ENCODE measurements at regions not wholly inside any gene's neighbourhood (a gene's known extent, or its start where the extent isn't known, plus 50 kb on each side); places are given as distances from the start of the nearest gene placed in this dataset.

GRCh38 chr5:90274216-90274615, 135.3 kb downstream of the CETN3 start:
- Histone ChIP-seq H3K23ac (ENCODE audit: low read depth, low read length) (no peak overlapping the region), H2AK5ac (ENCODE audit: low read depth, low read length) (no peak overlapping the region), H2BK20ac (ENCODE audit: low read depth, low read length) (no peak overlapping the region), H3K56ac (ENCODE audit: extremely low read depth, insufficient read depth, low read length) (no peak overlapping the region), H4K91ac (ENCODE audit: insufficient read depth, low read depth, low read length) (no peak overlapping the region), H4K8ac (ENCODE audit: low read depth in 2 of 2, low read length in 2 of 2) (no peak overlapping the region), H3K4me3 (ENCODE audit: insufficient read depth, low read depth, low read length) (no peak overlapping the region), H2AFZ (replicated peaks; ENCODE audit: low read length, poor library complexity) (no peak overlapping the region), H3K36me3 (ENCODE audit: control insufficient read depth, insufficient read depth, low read length) (no peaks in the 10 kb centered on the region), H3K9me3 (ENCODE audit: control insufficient read depth, insufficient read depth, low read length) (no peaks in the 10 kb centered on the region), H4K5ac (ENCODE audit: low read depth, low read length) (no peak overlapping the region), H3K18ac (ENCODE audit: low read depth, low read length) (no peak overlapping the region), H2AK9ac (replicated peaks; ENCODE audit: low read depth, low read length, poor library complexity) (no peak overlapping the region), H2BK5ac (ENCODE audit: low read depth, low read length, poor library complexity, severe bottlenecking) (no peak overlapping the region), H4K20me1 (ENCODE audit: insufficient read depth, low read length) (no peaks in the 10 kb centered on the region), H3K9ac (ENCODE audit: low read depth, low read length) (no peak overlapping the region), H3K14ac (replicated peaks; ENCODE audit: low read depth, low read length) (no peak overlapping the region), H3K27ac (ENCODE audit: insufficient read depth, low read length) (no peak overlapping the region), H2BK15ac (ENCODE audit: low read depth, low read length) (no peak overlapping the region), H3K4ac (ENCODE audit: low read depth, low read length) (no peak overlapping the region), H3K79me1 (ENCODE audit: low read depth in 1 of 2, low read length in 2 of 2) (no peaks in the 10 kb centered on the region), H3K4me2 (ENCODE audit: low read depth, low read length) (no peak overlapping the region), H3K27me3 (ENCODE audit: control insufficient read depth, insufficient read depth, low read length) (no peaks in the 10 kb centered on the region), H3K9me1 (ENCODE audit: insufficient read depth, low read length) (no peaks in the 10 kb centered on the region), H2BK120ac (ENCODE audit: low read depth, low read length) (no peak overlapping the region), H3K4me1 (ENCODE audit: control insufficient read depth, insufficient read depth, low read length) (no peaks in the 10 kb centered on the region)
- in situ Hi-C loops (cut with MboI; ENCODE audit: low sequenced_read_pairs) (no loop called here), dilution Hi-C loops (cut with HindIII; ENCODE audit: low sequenced_read_pairs, unreplicated experiment) (no loop called here), intact Hi-C loops (cut with micrococcal nuclease) (no loop called here)
- no CpG with 5 or more reads among the region's 2 CpGs for WGBS, 2 experiments (ENCODE audit: extremely low coverage in 2 of 2, insufficient read length in 1 of 2)
- no peak for DNase-seq
- TF ChIP-seq RAD21 (IDR thresholded peaks at IDR 0.05; ENCODE audit: low read length): no peak
- POLR2A ChIA-PET (ENCODE audit: unreplicated experiment): no interaction called here
- BruUV-seq (replicated peaks): no TSS peak
- no peak for ATAC-seq (ENCODE audit: low read depth)
- CTCF ChIA-PET: no interaction called here
